ENCODE measurements at regions not wholly inside any gene's neighbourhood (a gene's known extent, or its start where the extent isn't known, plus 50 kb on each side); places are given as distances from the start of the nearest gene placed in this dataset.

GRCh38 chr13:103931885-103932284 lies 865.7 kb upstream of the SLC10A2 start:
- no peak overlapping the region for H2AFZ ChIP-seq (ENCODE audit: low read depth, low read length)
- no peaks in the 10 kb centered on the region for H4K20me1 ChIP-seq (ENCODE audit: insufficient read depth, low read length)
- H3K27me3 ChIP-seq (ENCODE audit: low read depth, low read length), result no peaks in the 10 kb centered on the region
- H3K4me2 ChIP-seq (ENCODE audit: low read length), result no peak overlapping the region
- H3K9ac ChIP-seq (ENCODE audit: low read length), result no peak overlapping the region
- peaks cover 3% of the 10 kb centered on the region; the same call in 1 of the 2 replicates for H3K9me3 ChIP-seq (ENCODE audit: insufficient read depth, low read length)
- H3K27ac ChIP-seq (ENCODE audit: low read length), result no peak overlapping the region
- TF ChIP-seq, protein P1, sequence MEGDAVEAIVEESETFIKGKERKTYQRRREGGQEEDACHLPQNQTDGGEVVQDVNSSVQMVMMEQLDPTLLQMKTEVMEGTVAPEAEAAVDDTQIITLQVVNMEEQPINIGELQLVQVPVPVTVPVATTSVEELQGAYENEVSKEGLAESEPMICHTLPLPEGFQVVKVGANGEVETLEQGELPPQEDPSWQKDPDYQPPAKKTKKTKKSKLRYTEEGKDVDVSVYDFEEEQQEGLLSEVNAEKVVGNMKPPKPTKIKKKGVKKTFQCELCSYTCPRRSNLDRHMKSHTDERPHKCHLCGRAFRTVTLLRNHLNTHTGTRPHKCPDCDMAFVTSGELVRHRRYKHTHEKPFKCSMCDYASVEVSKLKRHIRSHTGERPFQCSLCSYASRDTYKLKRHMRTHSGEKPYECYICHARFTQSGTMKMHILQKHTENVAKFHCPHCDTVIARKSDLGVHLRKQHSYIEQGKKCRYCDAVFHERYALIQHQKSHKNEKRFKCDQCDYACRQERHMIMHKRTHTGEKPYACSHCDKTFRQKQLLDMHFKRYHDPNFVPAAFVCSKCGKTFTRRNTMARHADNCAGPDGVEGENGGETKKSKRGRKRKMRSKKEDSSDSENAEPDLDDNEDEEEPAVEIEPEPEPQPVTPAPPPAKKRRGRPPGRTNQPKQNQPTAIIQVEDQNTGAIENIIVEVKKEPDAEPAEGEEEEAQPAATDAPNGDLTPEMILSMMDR (IDR thresholded peaks at IDR 0.05; ENCODE audit: low read depth, low read length), result no peak
- no peak for TF ChIP-seq EZH2phosphoT487 (IDR thresholded peaks at IDR 0.05; ENCODE audit: low read depth)
- no peaks in the 10 kb centered on the region for H3K79me2 ChIP-seq (ENCODE audit: low read length)
- H3K4me3 ChIP-seq (ENCODE audit: low read length), result no peak overlapping the region
- no peaks in the 10 kb centered on the region for H3K36me3 ChIP-seq (replicated peaks; ENCODE audit: low read depth, low read length)
- no peaks in the 10 kb centered on the region for H3K4me1 ChIP-seq (ENCODE audit: low read length)

DNA sequence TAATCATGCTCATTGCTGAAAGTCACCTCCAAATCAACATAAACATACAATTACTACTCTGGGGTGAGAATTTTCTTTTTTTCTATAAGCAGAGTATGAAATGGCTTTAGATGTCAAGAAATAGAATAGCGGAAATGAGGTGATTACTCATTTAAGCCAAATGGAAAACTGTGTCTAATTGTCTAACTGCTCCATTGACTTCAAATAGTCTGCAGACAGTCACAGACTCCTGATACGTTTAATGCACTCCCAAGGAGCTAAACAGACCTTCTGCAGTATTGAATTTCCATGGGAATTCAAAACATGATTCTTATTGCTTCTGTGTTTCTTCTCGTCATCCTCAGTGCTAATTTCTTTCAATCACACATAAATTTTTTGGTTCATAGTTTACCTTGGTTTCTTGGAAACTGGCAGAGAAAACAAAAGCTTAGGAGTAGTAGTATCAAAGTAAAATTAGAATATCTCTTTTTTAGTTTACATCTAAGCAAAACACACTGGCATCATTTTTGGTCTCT lies 865.2 kb upstream of the SLC10A2 start:
- Histone ChIP-seq H3K36me3 (replicated peaks; ENCODE audit: low read depth, low read length) (no peaks in the 10 kb centered on the region), H3K9ac (ENCODE audit: low read length) (no peak overlapping the region), H3K4me1 (ENCODE audit: low read length) (no peaks in the 10 kb centered on the region), H2AFZ (ENCODE audit: low read depth, low read length) (no peak overlapping the region), H3K4me3 (ENCODE audit: low read length) (no peak overlapping the region), H4K20me1 (ENCODE audit: insufficient read depth, low read length) (no peaks in the 10 kb centered on the region), H3K27me3 (ENCODE audit: low read depth, low read length) (no peaks in the 10 kb centered on the region), H3K9me3 (ENCODE audit: insufficient read depth, low read length) (peaks cover 3% of the 10 kb centered on the region; the same call in 1 of the 2 replicates), H3K4me2 (ENCODE audit: low read length) (no peak overlapping the region), H3K27ac (ENCODE audit: low read length) (no peak overlapping the region), H3K79me2 (ENCODE audit: low read length) (no peaks in the 10 kb centered on the region)
- TF ChIP-seq EZH2phosphoT487 (IDR thresholded peaks at IDR 0.05; ENCODE audit: low read depth), result no peak
- TF ChIP-seq, protein P1 (IDR thresholded peaks at IDR 0.05; ENCODE audit: low read depth, low read length), result no peak

DNA sequence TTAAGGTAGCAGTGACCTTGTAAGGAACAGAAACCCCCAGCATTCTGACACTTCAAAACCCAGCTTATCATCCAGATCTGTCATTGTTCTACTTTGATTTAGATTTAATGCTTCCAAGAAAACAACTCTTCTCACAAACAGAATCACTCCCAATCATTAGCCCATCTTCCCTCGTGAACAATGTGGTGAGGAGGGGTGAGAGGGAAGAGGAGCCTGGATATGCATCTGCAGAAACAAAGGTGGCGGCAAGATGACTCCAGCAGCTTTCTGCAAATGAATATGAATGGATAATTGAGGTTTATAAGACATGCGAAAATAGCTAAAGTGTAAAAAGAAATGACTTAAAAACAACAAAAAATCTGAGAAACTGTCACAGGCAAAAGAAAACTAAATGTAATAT lies 859.9 kb upstream of the SLC10A2 start:
- Histone ChIP-seq H4K20me1 (ENCODE audit: insufficient read depth, low read length) (no peaks in the 10 kb centered on the region), H3K27me3 (ENCODE audit: low read depth, low read length) (no peaks in the 10 kb centered on the region), H3K9ac (ENCODE audit: low read length) (no peak overlapping the region), H2AFZ (ENCODE audit: low read depth, low read length) (no peak overlapping the region; the same call in 1 of the 2 replicates), H3K79me2 (ENCODE audit: low read length) (no peaks in the 10 kb centered on the region), H3K4me1 (ENCODE audit: low read length) (no peaks in the 10 kb centered on the region), H3K4me3 (ENCODE audit: low read length) (no peak overlapping the region), H3K27ac (ENCODE audit: low read length) (no peak overlapping the region), H3K4me2 (ENCODE audit: low read length) (0 out of 2 replicates have a peak overlapping the region, but pooled peaks have one; percentile 1), H3K36me3 (replicated peaks; ENCODE audit: low read depth, low read length) (no peaks in the 10 kb centered on the region), H3K9me3 (ENCODE audit: insufficient read depth, low read length) (peaks cover 3% of the 10 kb centered on the region; the same call in 1 of the 2 replicates)
- TF ChIP-seq EZH2phosphoT487 (IDR thresholded peaks at IDR 0.05; ENCODE audit: low read depth), result no peak
- TF ChIP-seq, protein P1 (IDR thresholded peaks at IDR 0.05; ENCODE audit: low read depth, low read length), result no peak

- Histone ChIP-seq H3K9me3 (ENCODE audit: insufficient read depth, low read length) (no peaks in the 10 kb centered on the region), H3K4me1 (ENCODE audit: low read length) (no peaks in the 10 kb centered on the region)
These were observed 842.7 kb upstream of the SLC10A2 start for GRCh38 chr13:103908911-103909310.

More at GRCh38 chr13:103908911-103909310, 842.7 kb upstream of the SLC10A2 start:
- Histone ChIP-seq H3K9ac (ENCODE audit: low read length) (no peak overlapping the region), H3K4me3 (ENCODE audit: low read length) (no peak overlapping the region), H2AFZ (ENCODE audit: low read depth, low read length) (no peak overlapping the region), H3K79me2 (ENCODE audit: low read length) (no peaks in the 10 kb centered on the region), H3K27ac (ENCODE audit: low read length) (no peak overlapping the region), H3K36me3 (replicated peaks; ENCODE audit: low read depth, low read length) (no peaks in the 10 kb centered on the region), H3K27me3 (ENCODE audit: low read depth, low read length) (no peaks in the 10 kb centered on the region), H3K4me2 (ENCODE audit: low read length) (no peak overlapping the region), H4K20me1 (ENCODE audit: insufficient read depth, low read length) (no peaks in the 10 kb centered on the region)
- TF ChIP-seq EZH2phosphoT487 (IDR thresholded peaks at IDR 0.05; ENCODE audit: low read depth), result no peak
- TF ChIP-seq, protein P1 (IDR thresholded peaks at IDR 0.05; ENCODE audit: low read depth, low read length), result no peak

Measured in OCI-LY3 (cell line).